ENCODE measurements at regions not wholly inside any gene's neighbourhood (a gene's known extent, or its start where the extent isn't known, plus 50 kb on each side); places are given as distances from the start of the nearest gene placed in this dataset.

DNA sequence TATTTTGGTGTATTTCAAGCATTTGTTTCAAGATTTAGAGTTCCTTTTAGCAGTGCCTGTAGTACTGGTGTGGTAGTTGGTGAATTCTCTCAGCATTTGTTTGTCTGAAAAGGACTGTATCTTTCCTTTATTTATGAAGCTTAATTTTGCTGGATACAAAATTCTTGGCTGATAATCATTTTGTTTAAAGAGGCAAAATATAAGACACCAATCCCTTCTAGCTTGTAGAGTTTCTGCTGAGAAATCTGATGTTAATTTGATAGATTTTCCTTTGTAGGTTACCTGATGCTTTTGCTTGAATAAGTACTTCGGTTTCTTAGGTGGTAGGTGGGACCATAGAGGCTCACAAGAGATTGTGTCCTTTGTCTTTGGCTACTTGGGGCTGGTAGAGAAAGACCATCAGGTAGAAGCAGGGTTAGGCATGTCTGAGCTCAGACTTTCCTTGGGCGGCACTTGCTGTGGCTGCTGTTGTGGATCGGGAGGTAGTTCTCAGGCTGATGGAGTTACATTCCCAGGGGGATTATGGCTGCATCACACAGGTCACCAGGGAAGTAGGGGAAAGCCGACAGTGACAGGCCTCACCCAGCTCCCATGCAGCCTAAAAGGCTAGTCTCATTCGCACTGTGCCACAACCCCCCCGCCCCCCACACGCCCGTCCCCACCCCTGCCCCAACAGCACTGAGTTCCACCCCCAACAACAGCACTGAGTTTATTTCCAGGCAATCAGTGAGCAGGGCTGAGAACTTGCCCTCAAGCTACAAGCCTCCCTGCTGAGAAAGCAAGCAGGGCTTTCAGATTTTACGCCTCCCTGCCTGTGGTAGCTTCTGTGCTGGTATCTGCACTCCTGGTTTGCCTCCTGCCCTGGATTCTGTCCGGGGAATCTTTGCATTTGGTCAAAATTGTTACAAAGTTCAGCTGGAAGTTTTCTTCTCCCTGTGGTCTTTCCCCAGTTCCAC lies 127.1 kb upstream of the GLRA1 start:
- no peak for DNase-seq (ENCODE audit: low read depth)

DNA sequence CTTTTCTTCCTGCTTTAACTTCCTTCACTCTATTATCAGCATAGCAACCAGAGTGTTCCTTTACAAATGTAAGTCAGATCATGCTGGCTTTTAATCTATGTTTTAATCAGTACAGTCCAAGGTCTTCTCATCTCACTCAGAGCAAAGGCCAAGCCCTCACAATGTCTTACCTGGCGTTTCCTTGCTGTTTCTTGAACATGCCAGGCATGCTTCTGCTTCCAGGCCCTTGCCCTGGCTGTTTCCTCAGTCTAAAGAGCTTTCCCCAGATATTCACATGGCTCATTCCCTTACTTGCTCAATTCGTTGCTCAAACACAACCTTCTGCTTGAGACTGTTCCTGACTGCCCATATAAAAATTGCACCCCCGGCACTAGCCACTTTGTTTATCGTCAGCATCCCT lies 121.7 kb upstream of the GLRA1 start:
- no peak for DNase-seq (ENCODE audit: low read depth)

DNA sequence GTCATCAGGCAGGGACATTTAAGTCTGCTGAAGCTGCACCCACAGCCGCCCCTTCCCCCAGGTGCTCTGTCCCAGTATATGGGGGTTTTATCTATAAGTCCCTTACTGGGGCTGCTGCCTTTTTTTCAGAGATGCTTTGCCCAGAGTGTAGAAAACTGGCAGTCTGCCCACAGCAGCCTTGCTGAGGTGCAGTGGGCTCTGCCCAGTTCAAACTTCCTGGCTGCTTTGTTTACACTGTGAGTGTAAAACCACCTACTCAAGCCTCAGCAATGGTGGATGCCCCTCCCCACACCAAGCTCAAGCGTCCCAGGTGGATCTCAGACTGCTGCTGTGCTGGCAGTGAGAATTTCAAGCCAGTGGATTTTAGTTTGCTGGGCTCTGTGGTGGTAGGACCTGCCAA lies 114.2 kb upstream of the GLRA1 start:
- DNase-seq (ENCODE audit: low read depth) = peak; percentile 9

GRCh38 chr5:152026328-152027024 lies 101.8 kb upstream of the GLRA1 start:
- DNase-seq (ENCODE audit: low read depth) = peak; percentile 25

DNA sequence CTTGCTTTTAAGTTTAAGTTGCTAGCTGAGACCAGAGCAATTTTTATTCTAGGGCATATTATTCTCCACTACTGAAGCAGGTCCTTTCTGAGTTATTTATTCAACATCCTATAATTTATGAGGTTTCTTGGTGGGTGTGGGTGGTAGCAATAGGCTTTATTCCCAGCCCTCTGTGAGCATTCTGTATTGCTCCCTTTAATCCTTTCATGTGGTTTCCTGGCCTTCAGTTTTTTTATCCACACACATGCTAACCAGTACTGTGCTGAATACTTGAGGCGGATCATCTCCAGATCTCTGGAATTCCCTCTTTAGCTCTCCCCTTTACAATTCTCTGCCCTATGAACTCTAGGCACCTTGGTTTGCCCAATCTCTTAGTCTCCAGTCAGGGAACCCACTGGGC lies 91.8 kb upstream of the GLRA1 start:
- no peak for DNase-seq (ENCODE audit: low read depth)

DNA sequence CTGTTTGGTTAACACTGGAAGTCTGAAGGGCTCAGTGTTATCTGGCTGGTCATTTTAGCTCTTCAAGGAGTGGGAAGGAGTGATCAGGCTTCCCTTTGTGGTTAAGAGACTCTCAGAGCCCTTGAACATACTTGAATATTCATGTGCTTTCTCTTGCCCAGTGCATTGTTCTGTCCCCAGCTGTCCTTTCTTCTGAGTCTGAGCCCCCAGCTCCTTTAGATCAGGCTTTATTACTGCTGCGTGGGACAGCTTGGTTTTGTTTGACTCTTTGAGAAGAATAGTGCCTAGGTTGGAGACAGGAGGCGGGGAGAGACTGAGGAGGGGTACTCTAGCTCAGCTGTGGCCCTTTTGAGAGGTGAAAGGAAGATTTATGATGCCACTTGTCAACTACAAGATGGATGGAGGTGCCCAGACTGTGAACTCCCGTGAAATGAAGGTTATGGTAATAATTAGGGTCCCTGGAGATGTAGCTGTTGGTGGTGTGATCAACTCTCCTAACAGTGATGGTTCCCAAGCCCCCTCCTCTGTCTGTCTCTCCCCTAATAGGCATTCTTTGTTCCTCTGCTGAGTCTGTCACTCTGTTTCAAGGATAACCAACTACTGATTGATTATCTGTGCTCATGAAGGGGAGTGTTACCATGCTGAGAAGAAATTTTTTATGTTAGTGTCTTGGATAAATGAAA lies 83.1 kb upstream of the GLRA1 start:
- DNase-seq (ENCODE audit: low read depth) = no peak

DNA sequence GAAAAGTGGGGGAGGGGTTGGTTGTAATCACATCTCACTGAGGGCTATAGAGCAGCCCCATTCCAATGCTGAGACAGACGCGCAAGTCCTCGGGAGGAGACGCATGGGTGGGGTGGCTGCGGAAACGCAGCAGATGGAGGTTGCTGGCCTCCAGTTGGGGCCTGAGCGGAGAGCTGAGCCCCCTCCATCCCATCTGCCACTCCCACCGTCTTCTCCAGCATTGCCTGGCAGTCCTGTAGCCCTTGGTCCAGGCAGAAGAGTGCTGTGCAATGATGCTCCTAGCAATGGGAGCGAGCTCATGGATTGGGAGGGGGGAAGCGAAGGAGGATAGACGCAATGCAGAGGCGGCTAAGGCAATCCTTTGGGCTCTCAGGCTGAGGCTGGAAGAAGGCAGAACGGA lies 79.4 kb upstream of the GLRA1 start:
- no peak for DNase-seq (ENCODE audit: low read depth)

Measured in activated T-helper 1 cell treated with Interleukin-2 at 50 U/mL for 16 hours (primary cell).